HG03139 (cell line): ENCODE measurements at regions not wholly inside any gene's neighbourhood (a gene's known extent, or its start where the extent isn't known, plus 50 kb on each side); places are given as distances from the start of the nearest gene placed in this dataset.
"Not testable (repeated sequence)": the region's sequence is repeated elsewhere in the genome, so short reads cannot be mapped to it uniquely, and the experiment has no call there.

ENCODE experiments used
- ATAC-seq: cut with Tn5 transposase; IDR thresholded peaks from one replicate; pipeline ENCODE4 v1.9.1; 2021; ENCODE audit not compliant: unreplicated experiment

DNA sequence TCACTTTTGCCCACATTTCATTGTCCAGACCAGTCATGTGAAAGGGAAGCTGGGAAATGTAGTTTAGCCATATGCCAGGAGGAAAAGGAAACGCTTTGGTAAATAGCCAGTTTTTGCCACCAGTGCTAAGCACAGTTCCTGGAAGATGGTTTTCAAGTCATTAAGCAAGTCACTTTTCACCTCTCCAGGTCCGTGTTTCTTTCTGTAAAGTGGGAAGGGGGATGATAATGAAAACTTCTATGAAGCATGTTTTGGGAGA lies 96.6 kb upstream of the TPTE start:
- ATAC-seq: not testable (repeated sequence)

DNA sequence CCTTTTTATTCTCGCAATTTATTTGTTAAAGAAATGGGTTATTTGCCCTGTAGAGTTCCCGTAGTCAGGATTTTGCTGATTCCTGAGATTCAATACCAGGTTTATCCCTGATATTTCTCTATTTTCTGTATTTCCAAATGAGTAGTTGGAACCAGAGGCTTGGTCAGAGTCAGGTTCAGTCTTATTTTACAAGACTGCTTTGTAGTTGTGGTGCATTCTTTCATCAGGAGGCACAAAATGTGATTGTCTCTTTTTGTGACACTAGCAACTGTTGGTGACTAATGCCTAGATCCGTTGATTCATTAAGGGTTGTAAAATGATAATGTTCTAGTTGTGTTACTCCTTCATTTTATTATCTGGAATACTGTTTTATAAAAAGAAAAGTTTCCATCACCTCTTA lies 95.5 kb upstream of the TPTE start:
- ATAC-seq: no peak

DNA sequence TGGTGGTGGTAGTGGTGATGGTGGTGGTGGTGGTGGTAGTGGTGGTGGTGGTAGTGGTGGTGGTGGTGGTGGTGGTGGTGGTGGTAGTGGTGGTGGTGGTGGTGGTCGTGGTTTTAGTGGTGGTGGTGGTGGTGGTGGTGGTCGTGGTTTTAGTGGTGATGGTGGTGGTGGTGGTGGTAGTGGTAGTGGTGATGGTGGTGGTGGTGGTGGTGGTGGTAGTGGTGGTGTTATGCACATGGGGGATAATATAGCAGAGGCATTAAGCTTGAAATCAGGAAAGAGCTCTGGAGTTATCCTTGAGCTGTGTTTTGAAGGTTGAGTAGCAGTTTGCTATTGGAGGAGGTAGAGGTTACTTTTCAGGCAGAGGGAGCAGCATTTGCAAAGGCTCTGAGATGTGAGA lies 94.6 kb upstream of the TPTE start:
- not testable (repeated sequence) for ATAC-seq

DNA sequence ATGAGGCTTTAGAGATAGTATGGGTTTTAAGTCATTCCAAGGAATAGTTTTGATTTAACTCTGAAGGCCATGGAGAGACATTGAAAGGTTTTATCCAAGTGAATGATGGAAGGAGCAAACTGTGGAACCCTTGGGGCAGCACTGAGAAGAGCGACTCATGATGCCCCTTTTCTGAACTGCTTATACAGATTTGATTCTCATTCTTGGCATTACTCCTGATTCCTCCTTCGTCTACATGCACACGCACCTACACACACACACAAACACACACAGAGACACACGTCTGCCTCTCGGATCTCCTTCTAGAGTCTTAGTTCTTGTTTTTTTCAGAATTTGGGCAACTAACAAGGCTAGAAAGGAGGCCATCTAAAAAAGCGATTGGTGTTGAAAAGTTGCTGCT lies 94.1 kb upstream of the TPTE start:
- ATAC-seq: not testable (repeated sequence)

DNA sequence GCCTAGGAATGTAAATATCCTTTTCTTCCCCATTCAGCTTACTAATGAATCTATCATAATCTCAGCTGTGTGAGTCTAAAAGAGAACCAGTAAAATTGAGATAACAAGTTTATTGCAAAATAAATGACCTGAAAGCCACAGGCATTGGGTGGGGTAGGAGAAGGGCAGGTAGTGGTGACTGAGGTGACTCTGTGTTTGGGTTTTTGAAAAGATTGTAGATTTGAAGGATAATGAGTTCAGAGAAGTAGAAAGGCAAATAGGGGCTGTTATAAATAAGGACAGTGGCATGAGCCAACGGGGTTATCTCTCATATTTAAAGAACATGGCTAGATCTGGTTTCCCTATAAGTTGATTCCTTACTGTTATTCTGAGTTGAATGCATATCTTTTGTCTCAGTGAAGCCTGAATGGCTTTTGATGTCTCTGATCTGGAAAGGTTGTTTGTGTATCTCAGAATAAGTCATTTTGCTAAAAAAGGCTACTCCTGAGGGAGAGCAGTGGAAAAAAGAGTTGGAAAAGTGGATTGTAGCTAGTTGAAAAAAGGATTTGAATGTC lies 92.3 kb upstream of the TPTE start:
- not testable (repeated sequence) for ATAC-seq

DNA sequence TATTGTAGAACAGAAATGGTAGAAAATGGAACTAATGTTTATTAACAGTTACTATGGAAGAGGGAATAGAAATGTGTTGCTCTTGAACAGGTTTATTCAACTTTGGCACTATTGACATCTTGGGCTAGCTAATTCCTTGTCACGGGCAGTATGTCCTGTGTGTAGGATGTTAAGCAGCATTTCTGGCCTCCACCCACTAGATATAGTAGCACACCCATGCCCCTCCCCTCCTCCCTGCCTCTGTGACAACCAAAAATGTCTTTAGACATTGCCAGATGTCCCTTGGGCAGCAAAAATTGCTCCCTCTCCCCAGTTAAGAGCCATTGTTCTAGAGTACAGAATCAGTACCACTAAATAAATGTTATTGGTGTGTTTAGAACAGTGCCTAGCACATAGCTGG lies 91.4 kb upstream of the TPTE start:
- ATAC-seq: no peak

DNA sequence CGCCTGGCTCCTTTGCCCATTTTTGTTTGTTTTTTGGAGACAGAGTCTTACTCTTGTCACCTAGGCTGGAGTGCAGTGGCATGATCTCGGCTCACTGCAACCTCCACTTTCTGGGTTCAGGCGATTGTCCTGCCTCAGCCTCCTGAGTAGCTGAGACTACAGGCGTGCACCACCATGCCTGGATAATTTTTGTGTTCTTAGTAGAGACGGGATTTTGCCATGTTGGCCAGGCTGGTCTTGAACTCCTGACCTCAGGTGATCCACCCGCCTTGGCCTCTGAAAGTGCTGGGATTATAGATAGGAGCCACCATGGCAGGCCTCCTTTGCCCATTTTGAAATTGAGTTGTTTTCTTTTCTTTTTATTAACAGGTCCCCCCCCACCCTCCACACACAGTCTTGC lies 89.4 kb upstream of the TPTE start:
- ATAC-seq: not testable (repeated sequence)

DNA sequence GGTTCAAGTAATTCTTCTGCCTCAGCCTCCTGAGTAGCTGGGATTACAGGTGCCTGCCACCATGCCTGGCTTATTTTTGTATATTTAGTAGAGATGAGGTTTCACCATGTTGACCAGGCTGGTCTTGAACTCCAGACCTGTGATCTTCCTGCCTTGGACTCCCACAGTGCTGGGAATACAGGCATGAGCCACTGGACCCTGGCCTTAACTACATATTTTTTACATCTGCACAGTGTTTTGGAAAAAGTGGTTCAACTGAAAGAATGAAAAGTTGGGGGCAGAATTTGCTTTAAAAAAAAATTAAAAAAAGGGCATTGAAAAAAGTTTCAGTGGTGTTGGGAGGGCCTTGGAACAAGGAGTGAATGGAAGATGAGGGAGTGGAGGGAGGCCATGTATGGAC lies 88.9 kb upstream of the TPTE start:
- not testable (repeated sequence) for ATAC-seq

DNA sequence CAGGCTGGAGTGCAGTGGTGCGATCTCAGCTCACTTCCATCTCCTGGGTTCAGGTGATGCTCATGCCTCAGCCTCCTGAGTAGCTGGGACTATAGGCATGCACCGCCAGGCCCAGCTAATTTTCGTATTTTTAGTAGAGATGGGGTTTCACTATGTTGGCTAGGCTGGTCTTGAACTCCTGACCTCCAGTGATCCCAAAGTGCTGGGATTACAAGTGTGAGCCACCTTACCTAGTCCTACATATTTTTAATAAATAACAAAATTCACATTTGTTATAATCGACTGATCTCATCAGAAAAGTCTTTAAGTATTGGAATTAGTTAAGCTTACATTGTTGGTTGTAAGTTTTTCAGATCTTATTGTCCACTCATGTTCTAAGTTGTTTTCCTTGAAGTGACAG lies 83.4 kb upstream of the TPTE start:
- ATAC-seq: not testable (repeated sequence)

DNA sequence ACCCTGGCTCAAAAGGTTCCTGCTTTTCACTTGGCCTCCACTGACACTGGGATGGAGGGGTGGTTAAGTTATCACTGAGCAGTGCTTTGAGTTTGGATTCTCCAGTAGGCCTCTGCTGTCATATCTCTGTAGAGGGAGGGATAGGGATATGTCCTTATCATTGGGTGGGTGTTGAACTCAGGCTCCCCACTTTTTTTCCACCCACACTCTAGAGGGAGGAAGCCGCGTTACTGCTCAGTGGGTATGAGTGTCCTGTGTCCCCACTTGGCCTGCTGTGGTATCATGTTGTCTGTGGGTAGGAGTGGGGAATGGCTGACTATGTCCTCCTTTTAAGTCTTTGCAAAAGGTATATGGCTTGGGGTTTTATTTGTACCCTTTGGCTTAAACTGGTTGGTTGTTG lies 80.7 kb upstream of the TPTE start:
- not testable (repeated sequence) for ATAC-seq

DNA sequence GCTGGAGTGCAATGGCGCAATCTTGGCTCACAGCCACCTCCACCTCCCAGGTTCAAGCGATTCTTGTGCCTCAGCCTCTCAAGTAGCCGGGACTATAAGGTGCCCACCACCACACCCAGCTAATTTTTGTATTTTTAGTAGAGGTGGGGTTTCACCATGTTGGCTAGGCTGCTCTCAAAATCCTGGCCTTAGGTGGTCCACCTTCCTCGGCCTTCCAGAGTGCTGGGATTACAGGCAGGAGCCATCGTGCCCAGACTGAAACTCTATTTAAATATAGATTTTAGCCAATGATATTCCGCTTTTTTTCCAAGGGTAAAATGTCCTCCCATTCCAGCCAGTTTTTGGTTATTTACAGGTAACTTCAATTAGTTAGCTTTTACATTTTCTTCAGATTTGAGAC lies 79.4 kb upstream of the TPTE start:
- not testable (repeated sequence) for ATAC-seq

DNA sequence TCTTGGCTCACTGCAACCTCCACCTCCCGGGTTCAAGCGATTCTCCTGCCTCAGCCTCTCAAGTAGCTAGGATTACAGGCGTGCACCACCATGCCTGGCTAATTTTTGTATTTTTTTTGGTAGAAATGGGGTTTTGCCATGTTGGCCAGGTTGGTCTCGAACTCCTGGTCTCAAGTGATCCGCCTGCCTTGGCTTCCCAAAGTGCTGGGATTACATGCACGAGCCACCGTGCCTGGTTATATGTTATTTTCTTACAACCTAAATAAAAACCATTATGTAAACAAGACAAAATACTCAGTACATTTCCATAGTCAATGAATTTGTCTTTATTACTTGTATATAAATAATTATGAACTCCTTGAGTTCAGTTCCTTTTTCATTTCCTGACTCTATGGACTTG lies 75.7 kb upstream of the TPTE start:
- not testable (repeated sequence) for ATAC-seq

DNA sequence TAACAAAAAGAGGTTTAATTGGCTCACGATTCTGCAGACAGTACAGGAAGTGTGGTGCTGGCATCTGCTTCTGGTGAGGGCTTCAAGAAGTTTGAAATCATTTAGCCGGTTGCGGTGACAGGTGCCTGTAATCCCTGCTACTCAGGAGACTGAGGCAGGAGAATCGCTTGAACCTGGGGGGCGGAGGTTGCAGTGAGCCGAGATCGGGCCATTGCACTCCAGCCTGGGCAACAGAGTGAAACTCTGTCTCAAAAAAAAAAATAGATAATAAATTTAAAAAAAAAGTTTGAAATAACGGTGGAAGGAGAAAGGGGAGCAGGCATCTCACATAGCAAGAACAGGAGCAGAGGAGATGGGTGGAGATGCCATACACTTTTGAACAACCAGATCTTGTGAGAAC lies 71.9 kb upstream of the TPTE start:
- not testable (repeated sequence) for ATAC-seq

DNA sequence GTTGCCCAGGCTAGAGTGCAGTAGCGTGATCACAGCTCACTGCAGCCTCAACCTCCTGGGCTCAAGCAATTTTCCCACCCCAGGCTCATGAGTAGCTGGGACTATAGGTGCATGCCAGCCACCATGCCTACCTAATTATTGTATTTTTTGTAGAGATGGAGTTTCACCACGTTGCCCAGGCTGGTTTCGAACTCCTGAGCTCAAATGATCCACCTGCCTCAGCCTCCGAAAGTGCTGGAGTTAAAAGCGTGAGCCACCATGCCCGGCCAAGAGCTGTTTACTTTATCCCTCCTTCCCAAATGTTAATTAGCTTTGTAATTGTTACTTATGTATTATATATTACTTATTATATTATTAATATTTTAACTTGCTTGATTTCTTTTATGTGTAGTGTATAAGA lies 70.1 kb upstream of the TPTE start:
- not testable (repeated sequence) for ATAC-seq

DNA sequence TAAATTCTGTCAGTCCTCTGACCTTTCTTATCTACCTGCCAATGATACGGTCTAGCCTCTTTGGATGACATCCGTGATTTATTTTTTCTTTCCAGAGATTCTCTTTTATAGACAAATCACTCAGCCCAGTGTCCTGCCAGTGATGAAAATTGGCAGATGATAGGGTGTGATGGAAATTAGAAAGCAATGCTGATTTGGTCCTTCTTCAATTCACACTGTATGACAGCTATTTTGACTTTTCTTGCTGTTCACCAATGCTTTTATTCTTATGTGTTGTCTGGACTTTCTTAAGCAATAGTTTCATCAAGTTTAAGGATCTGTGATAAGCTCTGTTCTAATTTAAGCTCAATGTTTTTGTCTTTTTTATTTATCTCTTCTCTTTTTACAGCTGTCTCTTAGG lies 63.6 kb upstream of the TPTE start:
- ATAC-seq: not testable (repeated sequence)

DNA sequence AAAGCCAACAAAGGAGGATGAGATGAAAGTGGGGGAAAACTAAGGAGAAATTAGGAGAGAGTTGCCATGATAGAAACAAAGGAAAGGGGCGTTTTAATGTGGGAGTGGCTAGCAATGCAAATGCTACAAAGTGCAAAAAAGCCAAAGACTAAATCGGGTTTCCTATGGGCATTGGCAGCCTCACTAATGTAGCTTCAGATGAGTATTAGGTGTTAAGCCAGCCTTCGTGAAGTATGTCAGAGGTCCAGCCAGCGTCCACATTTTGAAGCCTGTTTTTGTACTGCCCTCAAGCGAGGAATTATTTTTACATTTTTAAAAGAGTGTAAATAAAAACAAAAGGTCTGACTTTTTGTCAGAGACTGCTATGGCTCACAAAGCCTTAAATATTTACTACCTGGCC lies 60.4 kb upstream of the TPTE start:
- ATAC-seq: not testable (repeated sequence)

DNA sequence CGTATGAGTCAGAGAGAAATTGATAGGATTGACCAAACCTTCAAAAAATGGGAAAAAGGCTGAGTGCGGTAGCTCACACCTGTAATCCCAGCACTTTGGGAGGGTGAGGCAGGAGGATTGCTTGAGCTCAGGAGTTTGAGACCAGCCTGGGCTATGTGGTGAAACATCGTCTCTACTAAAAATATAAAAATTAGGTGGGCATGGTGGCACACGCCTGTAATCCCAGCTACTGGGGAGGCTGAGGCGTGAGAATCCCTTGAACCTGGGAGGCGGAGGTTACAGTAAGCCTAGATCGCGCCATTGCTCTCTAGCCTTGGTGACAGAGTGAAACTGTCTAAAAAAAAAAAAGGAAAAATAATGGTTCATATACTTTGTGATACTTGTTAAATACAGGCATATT lies 59.9 kb upstream of the TPTE start:
- ATAC-seq: not testable (repeated sequence)

DNA sequence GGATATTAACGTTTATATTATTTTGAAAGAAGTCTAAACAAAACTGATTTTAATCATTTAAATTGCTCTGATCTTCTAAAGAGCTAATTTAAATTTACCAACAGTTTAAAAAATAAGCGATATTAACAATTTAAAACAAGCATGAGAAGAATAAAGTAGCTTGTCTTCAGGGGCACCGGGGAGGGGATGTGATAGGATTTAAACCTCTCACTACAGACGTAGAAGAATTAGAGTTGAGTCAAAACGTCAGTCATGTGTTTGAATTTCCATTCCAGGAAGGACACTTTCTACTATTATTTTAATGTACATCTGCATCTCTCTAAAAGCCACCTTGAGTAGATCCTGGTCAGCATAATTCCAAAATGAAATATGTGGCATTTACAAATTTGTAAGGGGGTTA lies 58.2 kb upstream of the TPTE start:
- ATAC-seq: no peak

DNA sequence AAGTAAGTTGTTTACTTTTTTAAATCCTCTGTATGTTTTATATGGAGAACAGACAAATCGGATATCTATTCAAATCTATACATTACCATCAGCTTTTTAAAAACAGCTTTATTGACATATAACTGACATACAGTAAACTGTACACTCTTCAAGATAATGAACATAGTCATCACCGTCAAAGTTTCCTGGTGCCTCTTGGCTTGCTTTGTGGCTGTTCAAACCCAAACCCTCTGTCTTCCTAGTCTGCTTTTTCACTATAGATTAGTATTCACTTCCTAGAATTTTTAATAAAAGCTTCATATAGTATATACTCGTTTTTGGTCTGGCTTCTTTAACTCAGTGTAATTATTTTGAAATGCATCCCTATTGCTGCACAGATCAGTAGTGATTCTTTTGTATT lies 56.4 kb upstream of the TPTE start:
- ATAC-seq: no peak

DNA sequence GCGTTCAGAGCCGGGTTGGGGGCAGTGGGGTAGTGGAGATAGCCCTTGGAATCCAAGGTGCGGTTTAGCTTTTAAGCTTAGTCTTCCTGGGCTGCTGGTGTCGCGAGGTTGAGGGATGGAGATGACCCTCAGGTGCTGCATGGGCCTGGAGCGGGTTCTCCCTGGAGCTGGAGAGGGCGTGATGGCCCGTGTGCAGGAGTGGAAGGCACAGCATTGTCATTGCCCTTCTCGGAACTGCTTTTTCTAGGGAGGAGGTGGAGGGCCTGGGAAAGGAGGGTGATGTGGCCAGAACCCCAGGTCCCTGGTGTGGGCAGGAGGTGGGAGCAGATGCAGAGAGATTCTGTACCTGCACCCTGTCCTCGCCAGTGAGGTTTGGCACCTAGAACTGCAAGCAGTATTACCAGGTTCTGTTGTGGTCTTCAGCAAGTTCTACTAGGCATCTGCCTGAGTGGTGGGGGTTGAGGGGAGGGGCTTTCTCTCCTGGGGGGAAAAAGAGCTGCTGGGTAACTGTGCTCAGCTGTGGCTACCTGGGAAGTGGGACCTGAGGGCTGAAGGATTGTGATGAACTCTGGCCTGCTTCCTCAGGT lies 55.8 kb upstream of the TPTE start:
- ATAC-seq: not testable (repeated sequence)

DNA sequence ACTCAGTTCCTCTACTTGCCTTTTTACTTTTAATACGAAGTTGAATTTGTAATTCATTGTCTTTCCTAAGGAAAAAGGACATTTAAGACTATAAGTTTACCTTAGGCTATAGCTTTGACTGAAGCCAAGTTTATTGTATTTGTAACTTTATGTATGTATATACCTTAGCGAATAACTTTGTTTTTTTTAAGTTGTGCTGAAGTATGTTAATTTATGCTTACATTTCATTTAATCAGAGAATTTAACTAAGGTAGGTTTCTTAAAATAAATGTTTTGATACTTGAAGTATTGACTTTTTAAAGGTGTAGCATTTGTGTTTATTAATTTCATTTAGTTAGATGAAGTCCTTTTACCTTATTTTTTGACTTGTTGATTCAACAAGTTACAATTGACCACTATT lies 55.2 kb upstream of the TPTE start:
- no peak for ATAC-seq
